Suppressor macrophage (primary cell): ENCODE measurements at regions not wholly inside any gene's neighbourhood (a gene's known extent, or its start where the extent isn't known, plus 50 kb on each side); places are given as distances from the start of the nearest gene placed in this dataset.

Experiments
- DNase-seq, 4 experiments: peaks; one replicate each; pipeline ENCODE4 v3.0.0-alpha.2; 2020 to 2022

GRCh38 chr1:117809764-117810163, 119.7 kb downstream of the GDAP2 start:
- no peak for DNase-seq

DNA sequence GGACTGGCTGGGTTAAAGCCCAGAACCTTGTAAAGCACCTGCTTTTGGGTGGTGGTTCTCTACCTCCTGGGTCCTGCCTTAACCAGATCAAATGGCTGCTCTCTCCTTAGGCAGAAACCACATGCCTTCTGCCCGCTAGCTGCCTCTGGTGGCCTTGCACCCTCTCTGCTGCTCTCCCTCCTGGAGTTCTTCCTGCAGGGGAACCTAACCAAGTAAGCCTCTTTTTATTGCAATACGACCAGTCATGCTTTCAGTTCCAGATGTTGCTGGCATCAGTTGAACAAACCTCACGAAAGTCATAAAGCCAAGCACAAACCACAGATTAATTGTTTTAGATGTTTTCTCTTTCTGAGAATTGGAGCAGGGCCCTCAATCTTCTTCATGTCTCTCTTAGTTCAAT, 118.9 kb downstream of the GDAP2 start:
- no peak for DNase-seq

DNA sequence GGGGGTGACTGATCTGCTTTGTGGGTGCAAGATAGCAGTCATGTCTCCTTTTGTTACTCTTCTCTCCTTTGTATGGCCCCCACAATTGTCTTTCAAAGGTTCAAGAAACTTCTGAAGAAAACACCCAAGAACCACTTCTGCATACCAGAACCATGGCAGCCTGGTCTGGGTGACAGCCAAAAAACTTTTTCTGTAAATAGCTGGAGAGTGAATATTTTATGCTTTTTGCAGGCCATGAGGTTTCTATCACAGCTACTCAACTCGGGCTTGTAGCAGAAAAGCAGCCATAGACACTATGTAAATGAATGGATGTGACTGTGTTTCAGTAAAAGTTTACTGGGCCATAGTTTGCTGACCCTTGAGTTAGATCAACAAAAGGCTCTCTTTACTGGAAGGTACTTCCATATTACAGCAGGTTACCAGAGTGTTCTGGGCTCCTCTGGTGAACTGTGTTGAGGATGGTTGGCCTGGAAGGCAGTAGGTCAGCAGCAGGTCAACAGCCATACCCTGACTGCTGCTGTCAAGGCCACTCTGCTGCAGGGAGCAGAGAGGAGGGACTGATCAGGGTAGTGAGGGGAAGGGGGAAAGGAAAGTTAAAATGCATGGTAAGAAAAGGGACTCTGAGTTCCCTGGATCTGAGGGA, 116.4 kb downstream of the GDAP2 start:
- DNase-seq = no peak
